GM19328 (cell line): ENCODE measurements at regions not wholly inside any gene's neighbourhood (a gene's known extent, or its start where the extent isn't known, plus 50 kb on each side); places are given as distances from the start of the nearest gene placed in this dataset.

Experiments used
- ATAC-seq: cut with Tn5 transposase; IDR thresholded peaks from one replicate; pipeline ENCODE4 v1.9.1; 2021; ENCODE audit warnings: mild to moderate bottlenecking, moderate library complexity; ENCODE audit not compliant: unreplicated experiment

- no peak for ATAC-seq
Measured at GRCh38 chr6:8733879-8734278, 298.5 kb upstream of the SLC35B3 start.

DNA sequence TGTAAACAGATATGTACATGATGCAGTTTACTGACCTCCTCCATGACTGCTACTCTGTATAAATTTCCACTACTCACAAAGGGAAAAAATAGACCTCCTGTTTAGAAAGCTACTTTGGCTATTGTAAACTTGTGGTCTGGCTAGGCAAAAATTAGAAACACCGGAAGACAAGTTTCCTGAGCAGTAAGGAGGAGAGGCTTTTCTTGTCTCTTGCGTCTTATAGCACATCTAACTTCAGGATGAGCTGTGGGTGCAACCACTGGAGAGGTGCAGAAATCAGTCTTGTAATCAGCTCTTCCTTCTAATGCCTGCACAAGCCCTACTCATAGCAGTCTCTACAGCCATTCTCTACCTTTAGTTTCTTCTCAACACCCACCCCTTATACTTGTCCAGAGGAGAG is 296.5 kb upstream of the SLC35B3 start:
- ATAC-seq = no peak

DNA sequence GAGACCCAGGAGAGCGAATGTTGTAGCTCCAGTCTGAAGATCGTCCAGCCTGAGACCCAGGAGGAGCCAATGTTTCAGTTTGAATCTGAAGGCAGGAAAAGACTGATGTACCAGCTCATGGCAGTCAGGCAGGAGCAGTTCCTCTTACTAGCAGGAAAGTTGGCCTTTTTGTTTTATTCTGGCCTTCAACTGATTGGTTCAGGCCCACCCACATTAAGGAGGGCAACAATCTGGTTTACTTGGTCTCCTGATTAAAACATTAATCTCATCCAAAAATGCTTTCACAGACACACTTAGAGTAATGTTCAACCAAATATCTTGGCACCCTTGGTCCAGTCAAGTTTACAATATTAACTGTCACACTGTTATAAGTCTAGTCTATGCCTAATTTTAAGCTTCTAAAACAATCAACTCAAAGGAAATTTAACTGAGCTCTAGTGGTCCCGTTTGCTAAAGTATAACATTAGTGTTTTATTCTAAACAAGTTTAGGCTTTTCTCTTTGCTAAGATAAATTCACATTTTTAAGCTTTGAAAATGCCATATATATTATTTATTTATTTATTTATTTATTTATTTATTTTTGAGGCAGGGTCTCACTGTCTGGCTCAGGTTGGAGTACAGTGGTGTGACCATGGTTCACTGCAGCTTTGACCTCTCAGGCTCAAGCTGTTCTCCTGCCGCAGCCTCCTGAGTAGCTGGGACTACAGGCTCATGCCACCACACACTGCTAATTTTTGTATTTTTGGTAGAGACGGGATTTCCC is 275.5 kb upstream of the SLC35B3 start:
- no peak for ATAC-seq

DNA sequence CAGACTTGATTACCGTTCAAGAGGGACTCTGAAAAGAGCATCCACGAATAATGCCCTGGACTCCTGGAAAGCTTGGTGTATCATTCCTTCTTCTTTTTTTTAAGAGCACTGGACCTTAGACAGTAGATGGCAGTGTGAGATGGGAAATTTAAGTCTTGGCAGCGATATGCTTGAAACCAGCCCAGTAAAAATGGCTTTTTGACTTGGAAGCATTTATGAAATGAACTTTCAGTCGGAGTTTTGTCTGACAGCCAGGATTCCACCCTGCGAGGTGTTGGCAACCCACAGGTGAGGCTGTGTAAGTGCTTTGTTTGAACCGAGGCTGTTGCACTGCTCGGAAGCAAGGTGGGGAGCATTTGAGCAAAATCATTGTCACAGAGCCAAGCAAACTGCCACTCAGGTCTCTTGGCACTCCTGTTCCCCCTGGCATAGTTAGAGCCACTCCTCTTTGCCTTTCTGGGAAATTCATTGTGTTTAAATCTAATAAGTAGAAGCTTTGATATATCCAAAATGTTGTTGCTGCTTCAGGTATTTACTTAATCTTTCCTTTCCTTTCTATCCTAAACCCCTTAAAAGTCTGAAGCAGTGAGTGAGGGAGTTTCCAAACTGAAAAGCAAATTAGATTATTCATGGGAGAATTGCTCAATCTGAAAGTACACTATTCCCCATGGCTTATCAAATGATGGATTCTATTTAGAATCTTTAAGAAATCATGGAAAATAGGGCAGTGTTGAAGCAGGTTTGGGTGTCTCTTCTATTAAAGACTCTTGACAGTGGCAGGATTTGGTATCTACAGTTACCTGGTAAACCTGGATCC is 272.8 kb upstream of the SLC35B3 start:
- no peak for ATAC-seq

DNA sequence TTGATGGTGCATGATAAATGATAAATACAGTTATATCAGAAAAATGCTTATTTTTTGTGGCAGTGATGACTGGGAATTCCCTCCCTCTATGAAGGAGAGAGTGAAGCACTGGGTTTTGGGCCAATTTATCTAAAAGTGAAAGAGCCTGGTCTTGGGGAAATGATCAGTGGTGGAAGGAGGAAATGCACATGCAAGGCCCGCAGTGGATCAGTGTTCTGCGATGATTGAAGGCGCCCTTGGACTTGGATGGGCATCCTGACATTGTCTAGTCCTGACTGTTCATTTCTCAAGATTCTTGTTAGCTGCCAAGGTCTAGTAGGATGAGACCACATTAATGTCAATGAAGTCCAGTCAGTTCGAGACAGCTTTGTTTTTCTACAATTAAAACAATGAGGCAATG is 272.0 kb upstream of the SLC35B3 start:
- no peak for ATAC-seq

GRCh38 chr6:8705435-8706020 is 270.2 kb upstream of the SLC35B3 start:
- ATAC-seq = no peak

DNA sequence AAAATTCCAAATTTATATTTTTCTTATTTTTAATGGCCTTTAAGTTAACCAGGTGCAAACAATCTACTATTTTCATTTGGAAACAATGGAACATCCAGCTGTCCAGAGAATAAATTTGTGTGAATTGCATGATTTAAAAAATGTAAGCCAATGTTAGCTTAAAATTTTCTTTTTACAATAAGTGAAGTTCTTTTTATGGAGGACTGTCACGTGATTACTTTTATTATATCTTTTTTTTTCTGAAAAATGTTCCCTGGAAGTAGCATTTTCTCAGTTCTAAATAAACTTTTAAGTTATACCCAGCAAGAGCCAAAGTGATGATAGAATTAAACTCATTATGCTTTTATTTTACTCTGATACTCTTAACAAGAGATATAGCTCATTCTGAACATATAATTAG is 267.7 kb upstream of the SLC35B3 start:
- ATAC-seq = no peak

- ATAC-seq = no peak
Measured at GRCh38 chr6:8688821-8689220, 253.5 kb upstream of the SLC35B3 start.

DNA sequence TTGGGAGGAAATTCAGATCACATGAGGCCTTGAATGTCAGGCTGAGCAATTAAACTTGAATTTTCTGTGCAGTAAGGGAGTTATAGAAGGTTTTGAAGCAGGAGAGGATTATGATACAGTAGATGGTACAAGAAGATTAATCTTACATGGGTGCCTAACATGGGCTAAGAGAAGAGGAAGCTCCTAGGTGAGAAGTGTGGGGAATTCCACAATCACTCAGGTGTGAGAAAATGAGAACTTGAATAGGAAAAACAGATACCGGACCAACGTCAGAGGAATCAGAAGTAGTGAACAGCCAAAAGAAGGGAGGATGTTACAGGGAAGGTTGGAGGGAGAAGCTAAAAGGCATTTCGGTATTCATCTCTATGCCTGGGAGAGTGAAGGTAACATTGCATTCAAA is 250.7 kb upstream of the SLC35B3 start:
- no peak for ATAC-seq

- ATAC-seq = no peak
Measured at GRCh38 chr6:8683204-8683603, 247.9 kb upstream of the SLC35B3 start.

- ATAC-seq = no peak
Measured at GRCh38 chr6:8679823-8680222, 244.5 kb upstream of the SLC35B3 start.

DNA sequence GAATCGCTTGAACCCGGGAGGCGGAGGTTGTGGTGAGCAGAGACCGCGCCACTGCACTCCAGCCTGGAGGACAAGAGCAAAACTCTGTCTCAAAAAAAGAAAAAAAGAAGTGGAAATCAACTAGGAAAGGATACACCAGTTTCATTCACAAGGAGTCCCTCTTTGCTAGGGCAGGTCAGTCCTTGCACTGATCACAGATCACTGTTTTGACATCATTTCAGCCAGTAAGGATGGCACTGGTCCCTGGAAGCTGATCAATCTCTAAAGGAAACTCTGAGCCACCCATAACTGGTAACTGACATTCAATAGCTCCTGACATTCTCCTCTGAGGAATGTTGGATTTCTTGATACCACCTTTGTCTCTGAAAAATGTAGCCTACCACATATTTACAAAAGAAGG is 243.1 kb upstream of the SLC35B3 start:
- no peak for ATAC-seq

DNA sequence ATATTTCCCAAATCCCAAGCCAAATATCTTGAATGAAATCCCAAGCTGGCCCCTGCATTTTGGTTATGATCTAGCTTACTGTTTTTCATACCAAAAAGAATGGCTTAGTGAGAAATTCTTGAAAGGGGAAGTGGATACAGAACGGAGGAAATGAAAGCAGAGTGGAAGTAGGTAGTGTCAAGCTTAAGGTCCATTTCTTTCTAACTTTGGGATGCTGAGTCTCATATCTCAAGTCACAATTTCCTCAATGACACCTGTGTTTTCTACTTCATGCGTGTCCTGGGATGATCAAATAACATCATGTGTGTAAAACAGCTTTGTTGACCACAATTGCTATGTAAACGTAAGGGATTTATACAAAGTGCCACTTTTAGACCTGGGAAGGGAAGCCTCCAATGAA is 238.8 kb upstream of the SLC35B3 start:
- no peak for ATAC-seq

DNA sequence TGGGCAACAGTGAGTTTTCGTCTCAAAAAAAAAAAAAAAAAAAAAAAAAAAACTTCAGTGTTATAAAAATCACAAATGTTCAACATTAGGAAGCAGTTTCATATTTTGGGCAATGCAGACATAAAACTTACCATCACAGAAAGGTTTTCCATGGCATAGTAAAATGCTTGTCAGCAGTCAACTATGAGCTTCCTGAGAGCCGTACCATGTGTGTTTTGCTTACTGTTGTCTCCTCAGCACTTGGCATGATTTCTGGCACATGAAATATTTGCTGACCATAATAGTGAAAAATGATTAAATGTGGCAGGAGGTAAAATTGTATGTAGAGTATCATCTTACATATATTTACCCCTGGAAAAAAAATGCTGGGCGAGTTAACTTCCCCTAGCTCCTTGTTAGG is 237.5 kb upstream of the SLC35B3 start:
- ATAC-seq = no peak

DNA sequence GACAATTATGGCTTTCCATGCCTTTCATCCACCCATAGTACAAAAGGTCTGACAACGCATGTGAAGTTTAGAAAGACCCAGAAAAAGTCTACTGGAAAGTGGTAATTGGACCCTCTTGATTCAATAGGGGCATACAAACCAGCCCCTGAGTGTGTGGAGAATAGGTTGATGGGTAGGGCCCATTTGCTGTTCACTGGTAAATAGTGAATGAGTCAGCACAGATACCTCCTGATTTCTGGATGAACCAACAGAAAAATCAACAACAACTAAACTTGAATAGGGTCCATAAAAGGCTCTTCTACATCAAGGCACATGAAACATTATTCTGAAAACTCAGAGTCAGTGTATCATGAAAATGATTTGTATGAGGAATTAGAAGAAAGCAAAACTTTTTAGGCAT is 235.4 kb upstream of the SLC35B3 start:
- ATAC-seq = no peak

- no peak for ATAC-seq
Measured at GRCh38 chr6:8664700-8665099, 229.4 kb upstream of the SLC35B3 start.

DNA sequence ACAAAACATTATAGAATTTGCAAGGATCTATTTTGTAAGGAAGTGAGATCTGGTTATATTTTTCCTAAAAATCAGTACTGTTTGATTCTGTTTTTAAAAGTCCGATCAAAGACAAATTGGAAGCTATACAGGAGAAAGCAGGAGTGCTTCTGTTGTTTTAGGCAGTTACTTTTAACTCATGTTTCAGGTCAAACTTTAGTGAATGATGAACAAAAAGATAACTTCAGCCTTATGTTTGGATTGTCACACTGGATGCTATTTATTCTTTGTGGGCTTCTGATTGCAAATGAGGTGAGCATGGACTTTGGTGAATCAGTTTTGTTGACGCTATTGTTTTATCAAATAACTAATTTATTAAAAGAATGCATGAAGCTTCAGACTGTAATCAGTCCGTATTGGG is 228.7 kb upstream of the SLC35B3 start:
- ATAC-seq = no peak

GRCh38 chr6:8659404-8660189 is 224.3 kb upstream of the SLC35B3 start:
- ATAC-seq = no peak

- no peak for ATAC-seq
Measured at GRCh38 chr6:8658416-8658815, 223.1 kb upstream of the SLC35B3 start.

GRCh38 chr6:8657522-8657921 is 222.2 kb upstream of the SLC35B3 start:
- no peak for ATAC-seq
